NCI-H1048 (cell line): ENCODE measurements at regions not wholly inside any gene's neighbourhood (a gene's known extent, or its start where the extent isn't known, plus 50 kb on each side); places are given as distances from the start of the nearest gene placed in this dataset.

Experiments used
- DNase-seq: peaks from one replicate; lab custom pipeline; 2025; lab: John Stamatoyannopoulos, UW

DNA sequence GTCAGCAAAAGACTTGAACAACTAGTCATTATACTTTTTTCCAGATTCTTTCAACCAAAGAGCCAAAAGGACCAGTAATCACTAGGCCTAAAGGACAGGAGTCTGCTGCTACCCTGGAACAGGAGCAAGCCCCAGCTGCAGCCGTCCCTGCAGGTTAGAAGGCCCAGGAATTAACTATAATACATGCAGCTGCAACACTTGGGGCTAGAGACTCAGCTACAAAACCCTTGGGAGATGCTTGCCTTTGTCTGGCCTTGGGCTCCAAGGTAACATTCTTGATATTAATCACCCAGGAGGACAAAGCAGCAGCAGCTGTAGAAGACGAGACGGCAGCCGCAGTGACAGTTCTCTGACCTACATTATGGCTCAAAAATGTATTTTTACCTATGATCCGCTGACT is 841.2 kb upstream of the ADGRL4 start:
- DNase-seq, result no peak

- DNase-seq, result no peak
Measured at GRCh38 chr1:79845936-79846335, 839.4 kb upstream of the ADGRL4 start.

GRCh38 chr1:79842811-79843210 is 836.3 kb upstream of the ADGRL4 start:
- no peak for DNase-seq

- no peak for DNase-seq
Measured at GRCh38 chr1:79839882-79840281, 833.4 kb upstream of the ADGRL4 start.

- DNase-seq, result no peak
Measured at GRCh38 chr1:79827446-79827845, 820.9 kb upstream of the ADGRL4 start.

DNA sequence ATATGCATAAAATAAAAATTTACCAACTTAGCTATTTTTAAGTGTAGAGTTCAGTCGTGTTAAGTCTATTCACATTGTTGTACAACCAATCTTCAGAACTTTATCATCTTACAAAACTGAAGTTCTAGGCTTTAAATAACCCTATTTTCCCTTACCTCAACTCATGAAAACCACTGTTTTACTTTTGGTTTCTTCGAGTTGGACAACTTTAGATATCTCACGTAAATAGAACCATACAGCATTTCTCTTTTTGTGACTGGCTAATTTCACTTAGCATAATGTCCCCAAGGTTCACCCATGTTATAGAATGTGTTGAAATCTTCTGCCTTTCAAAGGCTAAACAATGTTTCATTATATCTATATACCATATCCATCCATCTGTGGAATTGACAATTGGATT is 819.0 kb upstream of the ADGRL4 start:
- no peak for DNase-seq

- DNase-seq, result no peak
Measured at GRCh38 chr1:79822053-79822452, 815.5 kb upstream of the ADGRL4 start.

DNA sequence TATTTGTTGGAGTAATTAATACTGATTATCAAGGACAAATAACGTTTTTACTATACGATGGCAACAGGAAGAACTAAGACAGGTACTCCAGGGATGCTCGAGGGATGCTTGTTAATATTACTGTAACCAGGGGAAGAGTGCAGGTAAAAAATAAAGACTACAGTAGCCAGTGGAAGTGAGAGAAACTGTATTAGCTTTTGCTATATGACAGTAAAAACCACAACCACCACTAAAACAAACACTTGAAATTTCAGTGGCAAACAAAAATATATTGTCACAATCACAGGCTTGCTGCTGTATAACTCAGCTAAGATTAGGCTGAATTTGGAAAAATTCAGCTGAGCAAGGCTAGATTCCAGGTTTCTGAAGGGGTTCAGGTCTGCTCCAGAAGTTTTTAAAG is 812.6 kb upstream of the ADGRL4 start:
- DNase-seq, result no peak

DNA sequence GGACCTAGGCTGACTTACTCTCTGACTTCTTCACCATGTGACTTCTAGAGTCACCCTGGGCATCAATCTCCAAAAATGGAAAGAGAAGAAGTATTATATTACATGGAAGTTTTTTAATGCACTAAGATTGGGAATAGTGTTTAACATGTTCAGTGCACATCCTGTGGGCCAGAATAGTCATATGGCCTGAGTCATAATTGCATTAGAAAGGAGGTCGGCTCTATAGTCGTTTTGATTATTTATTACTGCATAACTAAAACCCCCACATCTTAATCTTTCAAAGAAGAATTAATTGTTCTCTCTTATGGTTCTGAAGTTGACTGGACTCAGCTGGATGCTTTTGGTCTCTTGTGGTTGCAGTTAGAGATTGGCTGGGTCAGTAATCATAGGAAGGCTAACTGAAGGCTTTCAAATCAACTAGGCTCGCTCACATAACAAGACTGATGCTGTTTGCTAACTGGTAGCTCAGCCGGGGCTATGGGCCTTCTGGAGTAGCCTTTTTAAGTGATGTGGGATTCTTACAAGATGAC is 810.6 kb upstream of the ADGRL4 start:
- DNase-seq, result no peak

DNA sequence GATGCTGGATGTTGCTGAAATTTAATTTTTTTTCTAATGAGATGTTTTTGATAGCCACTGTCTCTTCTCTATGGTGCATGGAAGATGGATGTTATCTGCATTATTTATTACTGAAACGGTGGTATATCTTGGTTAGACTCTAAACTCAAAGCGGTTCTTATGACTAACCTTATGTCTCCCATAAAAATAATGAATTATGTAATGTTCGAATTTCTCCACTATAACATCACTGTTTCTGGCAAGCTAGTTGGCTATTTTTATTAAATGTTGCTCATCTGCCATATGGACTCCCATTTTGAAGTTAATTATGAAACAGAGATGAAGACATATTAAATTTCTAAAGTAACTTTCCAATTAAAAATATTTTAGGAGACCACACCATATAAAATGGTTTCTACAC is 808.6 kb upstream of the ADGRL4 start:
- DNase-seq, result no peak

DNA sequence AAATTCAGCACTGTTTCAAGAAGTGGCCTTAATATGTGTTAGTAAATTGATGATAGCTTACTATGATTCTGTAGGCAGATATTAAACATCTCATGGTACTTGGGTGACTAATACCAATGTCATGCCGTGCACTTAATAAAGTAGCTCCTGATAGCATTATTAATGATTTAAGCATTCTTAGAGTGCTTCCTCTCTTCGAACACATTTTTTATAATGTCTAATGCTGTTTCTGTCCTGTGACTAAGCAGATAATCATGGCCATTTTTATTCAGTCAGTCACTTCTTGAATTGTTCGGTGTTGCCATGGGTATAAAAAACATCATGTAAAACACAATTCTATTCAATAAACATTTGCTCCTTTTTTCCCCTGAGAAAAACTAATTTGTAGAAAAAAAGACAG is 804.6 kb upstream of the ADGRL4 start:
- DNase-seq, result no peak

DNA sequence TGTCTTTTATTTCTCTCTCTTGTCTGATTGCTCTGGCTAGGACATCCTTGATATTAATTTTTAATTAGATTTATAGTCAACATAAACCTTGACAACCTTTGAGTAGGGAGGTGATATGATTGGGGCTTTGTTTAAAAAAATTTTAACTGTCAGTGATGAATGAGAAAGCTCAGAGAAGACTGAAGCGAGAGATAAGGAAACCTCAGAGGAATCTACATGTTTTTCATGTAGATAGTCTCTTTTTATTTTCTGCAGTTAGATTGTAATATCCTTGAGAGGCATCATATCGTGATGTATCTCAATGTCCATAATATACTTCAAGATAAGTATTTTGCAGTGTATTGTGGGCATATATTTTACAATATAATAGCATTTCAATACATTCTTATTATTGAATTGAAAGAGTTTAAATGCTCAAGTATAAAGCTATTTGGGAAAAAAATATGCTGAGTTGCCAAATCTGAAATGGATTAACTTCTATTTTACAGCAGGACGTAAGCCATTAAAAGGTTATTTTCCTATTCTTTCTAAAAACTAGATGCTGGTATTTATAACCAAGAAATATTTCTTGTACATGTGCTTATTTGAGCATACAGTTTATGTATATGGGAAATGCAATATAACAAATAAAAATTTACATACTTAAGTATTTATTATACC is 802.4 kb upstream of the ADGRL4 start:
- no peak for DNase-seq

GRCh38 chr1:79807816-79808215 is 801.3 kb upstream of the ADGRL4 start:
- no peak for DNase-seq

- DNase-seq, result no peak
Measured at GRCh38 chr1:79797487-79797886, 791.0 kb upstream of the ADGRL4 start.

GRCh38 chr1:79796434-79796833 is 789.9 kb upstream of the ADGRL4 start:
- no peak for DNase-seq

- no peak for DNase-seq
Measured at GRCh38 chr1:79792219-79792930, 785.8 kb upstream of the ADGRL4 start.

GRCh38 chr1:79791488-79792218 is 785.1 kb upstream of the ADGRL4 start:
- DNase-seq, result no peak

- DNase-seq, result no peak
Measured at GRCh38 chr1:79790950-79791349, 784.4 kb upstream of the ADGRL4 start.

DNA sequence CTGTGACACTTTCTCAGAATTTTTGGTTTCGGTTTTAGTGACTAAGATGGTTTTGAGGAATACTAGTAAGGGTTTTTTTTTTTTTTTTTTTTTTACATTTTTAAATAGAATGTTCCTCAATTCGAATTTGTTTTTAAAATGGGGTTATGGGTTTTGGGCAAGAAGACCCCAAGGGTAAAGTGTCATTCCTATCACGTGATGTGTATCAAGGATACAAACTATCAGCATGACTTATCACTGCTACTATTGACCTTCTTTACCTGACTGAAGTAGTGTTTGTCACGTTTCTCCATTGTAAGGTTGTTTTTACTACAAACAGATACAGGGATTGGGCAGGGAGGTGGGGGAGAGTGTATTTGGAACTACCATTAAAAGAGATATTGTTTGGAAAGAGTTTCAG is 781.1 kb upstream of the ADGRL4 start:
- DNase-seq, result no peak

GRCh38 chr1:79785964-79786363 is 779.4 kb upstream of the ADGRL4 start:
- DNase-seq, result no peak

DNA sequence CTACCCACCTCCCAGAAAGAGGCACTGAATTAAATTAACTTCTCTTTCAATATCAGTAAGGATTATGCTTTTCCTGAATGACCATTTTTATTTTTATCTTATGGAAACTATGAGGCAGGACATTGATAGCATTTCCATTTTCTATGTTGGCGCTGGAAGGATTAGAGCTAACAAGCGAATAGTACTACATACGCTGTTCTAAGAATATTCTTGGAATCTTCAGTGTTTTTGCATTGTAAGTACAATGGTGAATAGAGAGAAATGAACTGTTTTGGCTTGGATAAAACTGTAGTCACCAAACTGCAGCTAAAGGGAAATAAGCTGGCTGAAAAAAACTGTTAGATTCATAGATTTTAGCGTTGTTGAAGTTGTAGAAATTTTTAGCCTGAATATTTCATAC is 779.0 kb upstream of the ADGRL4 start:
- no peak for DNase-seq

- no peak for DNase-seq
Measured at GRCh38 chr1:79781261-79781660, 774.7 kb upstream of the ADGRL4 start.
